ENCODE measurements at regions not wholly inside any gene's neighbourhood (a gene's known extent, or its start where the extent isn't known, plus 50 kb on each side); places are given as distances from the start of the nearest gene placed in this dataset.
A peak's percentile ranks its signal among the peaks of the same experiment; 100 is the strongest.

GRCh38 chr10:2623675-2624274 lies 443.6 kb upstream of the PFKP start:
- DNase-seq (ENCODE audit: extremely low spot score, unreplicated experiment): no peak
- no peak overlapping the region for H3K27ac Mint-ChIP-seq (ENCODE audit: unreplicated experiment)
- TF ChIP-seq CTCF (IDR thresholded peaks at IDR 0.05): no peak
- H3K27me3 Mint-ChIP-seq (ENCODE audit: unreplicated experiment): peaks cover 11% of the 10 kb centered on the region
- no peaks in the 10 kb centered on the region for H3K9me3 Mint-ChIP-seq (ENCODE audit: unreplicated experiment)
- H3K4me1 Mint-ChIP-seq (ENCODE audit: unreplicated experiment): no peaks in the 10 kb centered on the region
- H3K36me3 Mint-ChIP-seq (ENCODE audit: unreplicated experiment): no peaks in the 10 kb centered on the region
- H3K4me3 Mint-ChIP-seq (ENCODE audit: unreplicated experiment): no peak overlapping the region

GRCh38 chr10:2620827-2621521 lies 446.4 kb upstream of the PFKP start:
- H3K9me3 Mint-ChIP-seq (ENCODE audit: unreplicated experiment): no peaks in the 10 kb centered on the region
- no peaks in the 10 kb centered on the region for H3K36me3 Mint-ChIP-seq (ENCODE audit: unreplicated experiment)
- no peak for DNase-seq (ENCODE audit: extremely low spot score, unreplicated experiment)
- peaks cover 28% of the 10 kb centered on the region for H3K27me3 Mint-ChIP-seq (ENCODE audit: unreplicated experiment)
- TF ChIP-seq CTCF (IDR thresholded peaks at IDR 0.05): no peak
- no peak overlapping the region for H3K27ac Mint-ChIP-seq (ENCODE audit: unreplicated experiment)
- no peak overlapping the region for H3K4me3 Mint-ChIP-seq (ENCODE audit: unreplicated experiment)
- H3K4me1 Mint-ChIP-seq (ENCODE audit: unreplicated experiment): no peaks in the 10 kb centered on the region

GRCh38 chr10:2619916-2620315 lies 447.4 kb upstream of the PFKP start:
- no peak for DNase-seq (ENCODE audit: extremely low spot score, unreplicated experiment)
- TF ChIP-seq CTCF (IDR thresholded peaks at IDR 0.05): no peak
- H3K4me3 Mint-ChIP-seq (ENCODE audit: unreplicated experiment): no peak overlapping the region
- H3K27me3 Mint-ChIP-seq (ENCODE audit: unreplicated experiment): peaks cover 31% of the 10 kb centered on the region
- H3K4me1 Mint-ChIP-seq (ENCODE audit: unreplicated experiment): no peaks in the 10 kb centered on the region
- H3K27ac Mint-ChIP-seq (ENCODE audit: unreplicated experiment): no peak overlapping the region
- no peaks in the 10 kb centered on the region for H3K9me3 Mint-ChIP-seq (ENCODE audit: unreplicated experiment)
- H3K36me3 Mint-ChIP-seq (ENCODE audit: unreplicated experiment): no peaks in the 10 kb centered on the region

- Mint-ChIP-seq H3K27ac (ENCODE audit: unreplicated experiment) (no peak overlapping the region), H3K27me3 (ENCODE audit: unreplicated experiment) (peaks cover 28% of the 10 kb centered on the region), H3K4me3 (ENCODE audit: unreplicated experiment) (no peak overlapping the region), H3K36me3 (ENCODE audit: unreplicated experiment) (no peaks in the 10 kb centered on the region), H3K9me3 (ENCODE audit: unreplicated experiment) (no peaks in the 10 kb centered on the region), H3K4me1 (ENCODE audit: unreplicated experiment) (no peaks in the 10 kb centered on the region)
- peak; percentile 65 for TF ChIP-seq CTCF (IDR thresholded peaks at IDR 0.05)
- no peak for DNase-seq (ENCODE audit: extremely low spot score, unreplicated experiment)
Observed at GRCh38 chr10:2619472-2619871, 447.9 kb upstream of the PFKP start.

GRCh38 chr10:2618690-2619089 lies 448.7 kb upstream of the PFKP start:
- H3K9me3 Mint-ChIP-seq (ENCODE audit: unreplicated experiment): no peaks in the 10 kb centered on the region
- DNase-seq (ENCODE audit: extremely low spot score, unreplicated experiment): no peak
- no peak overlapping the region for H3K4me3 Mint-ChIP-seq (ENCODE audit: unreplicated experiment)
- H3K27me3 Mint-ChIP-seq (ENCODE audit: unreplicated experiment): peaks cover 28% of the 10 kb centered on the region
- TF ChIP-seq CTCF (IDR thresholded peaks at IDR 0.05): no peak
- H3K36me3 Mint-ChIP-seq (ENCODE audit: unreplicated experiment): no peaks in the 10 kb centered on the region
- no peaks in the 10 kb centered on the region for H3K4me1 Mint-ChIP-seq (ENCODE audit: unreplicated experiment)
- H3K27ac Mint-ChIP-seq (ENCODE audit: unreplicated experiment): no peak overlapping the region
